IMR-90 (cell line): ENCODE measurements at regions not wholly inside any gene's neighbourhood (a gene's known extent, or its start where the extent isn't known, plus 50 kb on each side); places are given as distances from the start of the nearest gene placed in this dataset.

Source experiments
- CEBPB ChIP-seq: IDR thresholded peaks from 2 replicates; pipeline ENCODE4 v1.6.1; 2012; ENCODE audit warnings: low read depth, low read length, improper control_type of control experiment
- CTCF ChIP-seq: conservative IDR thresholded peaks from 2 replicates; pipeline ENCODE4 v1.5.1; 2012; ENCODE audit warnings: mild to moderate bottlenecking, low read depth, low read length, improper control_type of control experiment
- MXI1 ChIP-seq: IDR thresholded peaks from 2 replicates; pipeline ENCODE4 v1.6.1; 2012; ENCODE audit warnings: low read depth, mild to moderate bottlenecking, low read length, moderate library complexity, borderline replicate concordance
- POLR2A ChIP-seq: IDR thresholded peaks from 2 replicates; pipeline ENCODE4 v1.6.1; 2012; ENCODE audit warnings: mild to moderate bottlenecking, low read depth, low read length
- RAD21 ChIP-seq: IDR thresholded peaks from 2 replicates; pipeline ENCODE4 v1.6.1; 2012; ENCODE audit warnings: low read length, improper control_type of control experiment

- TF ChIP-seq CTCF (no peak), POLR2A (no peak), MXI1 (no peak), CEBPB (no peak), RAD21 (no peak)
Measured at GRCh38 chr4:56222514-56222913, 164.8 kb downstream of the AASDH start.
